H1 (cell line): ENCODE measurements at regions not wholly inside any gene's neighbourhood (a gene's known extent, or its start where the extent isn't known, plus 50 kb on each side); places are given as distances from the start of the nearest gene placed in this dataset.

Experiments used
- CTCF ChIA-PET: fragments of 300-600 bp; sonication (Branson Sonifier 250); formaldehyde crosslinking; loops from one replicate; lab custom pipeline; 2021; ENCODE audit not compliant: partially characterized antibody; lab: Charles Lee
- POLR2A ChIA-PET: fragments of 300-600 bp; sonication (Branson Sonifier 250); formaldehyde crosslinking; loops from one replicate; lab custom pipeline; 2021; ENCODE audit warnings: inconsistent platforms; ENCODE audit not compliant: partially characterized antibody; lab: Charles Lee
- DNase-seq, 2 experiments: peaks; one replicate each; pipeline versions ENCODE4 v3.0.0 to v3.0.0-alpha.2; 2010 to 2022; ENCODE audit warnings: low spot score in 2 of 2, low read depth in 1 of 2, mixed read lengths in 1 of 2
- FAIRE-seq: peaks from 2 replicates; lab custom pipeline; 2011; peaks lifted over from hg19 to GRCh38; lab: Jason Lieb, UNC
- H2AFZ ChIP-seq: 2 replicates; pipeline ENCODE4 v1.8.1; 2012; ENCODE audit warnings: low read length, inconsistent platforms
- H2AK5ac ChIP-seq: 2 replicates; pipeline ENCODE4 v1.6.1; 2013; ENCODE audit warnings: low read depth, low read length
- H2BK120ac ChIP-seq: replicated peaks from 2 replicates; pipeline ENCODE3; 2013; ENCODE audit warnings: low read depth, low read length, inconsistent platforms
- H2BK12ac ChIP-seq: 2 replicates; pipeline ENCODE4 v1.6.1; 2013; ENCODE audit warnings: low read depth, low read length
- H2BK15ac ChIP-seq: 2 replicates; pipeline ENCODE4 v1.6.1; 2013; ENCODE audit warnings: low read length
- H2BK20ac ChIP-seq: 2 replicates; pipeline ENCODE4 v1.6.1; 2013; ENCODE audit warnings: low read length
- H2BK5ac ChIP-seq: 2 replicates; pipeline ENCODE4 v1.6.1; 2013; ENCODE audit warnings: low read depth, low read length
- H3K14ac ChIP-seq: 2 replicates; pipeline ENCODE4 v1.6.1; 2013; ENCODE audit warnings: inconsistent platforms; ENCODE audit not compliant: insufficient read length
- H3K18ac ChIP-seq: 2 replicates; pipeline ENCODE4 v1.6.1; 2013; ENCODE audit warnings: low read length; ENCODE audit errors: extremely low read depth
- H3K23ac ChIP-seq: 2 replicates; pipeline ENCODE4 v1.6.1; 2013; ENCODE audit warnings: inconsistent platforms; ENCODE audit not compliant: insufficient read length
- H3K23me2 ChIP-seq: 2 replicates; pipeline ENCODE4 v1.6.1; 2013; ENCODE audit warnings: low read depth, low read length
- H3K27ac ChIP-seq: 2 replicates; pipeline ENCODE4 v1.6.1; 2011; ENCODE audit warnings: low read depth, low read length, inconsistent platforms
- H3K27me3 ChIP-seq, 4 experiments: replicated peaks in 1 of 4; 1 replicate in 1 of 4; 2 replicates in 3 of 4; pipeline versions ENCODE4 v1.6.1 to v1.8.1; 2011 to 2013; ENCODE audit warnings: low read length in 3 of 4, mild to moderate bottlenecking in 3 of 4, inconsistent platforms in 2 of 4, mixed read lengths in 2 of 4, moderate library complexity in 1 of 4; ENCODE audit not compliant: control insufficient read depth in 3 of 4, insufficient read depth in 3 of 4; ENCODE audit errors: extremely low read depth in 1 of 4
- H3K36me3 ChIP-seq, 4 experiments: 2 replicates each; pipeline versions ENCODE4 v1.6.1 to v1.8.1; 2011 to 2013; ENCODE audit warnings: mild to moderate bottlenecking in 4 of 4, low read length in 3 of 4, moderate library complexity in 2 of 4, control low read depth in 1 of 4, inconsistent platforms in 1 of 4; ENCODE audit not compliant: insufficient read depth in 4 of 4, control insufficient read depth in 2 of 4
- H3K4ac ChIP-seq: replicated peaks from 2 replicates; pipeline ENCODE3; 2013; ENCODE audit warnings: low read length, low read depth, mixed read lengths, inconsistent platforms; ENCODE audit not compliant: insufficient read length
- H3K4me1 ChIP-seq, 4 experiments: replicated peaks in 1 of 4; 1 replicate in 1 of 4; 2 replicates in 3 of 4; pipeline versions ENCODE4 v1.6.1 to v1.8.1; 2011 to 2013; ENCODE audit warnings: low read length in 3 of 4, inconsistent platforms in 2 of 4, mixed read lengths in 1 of 4; ENCODE audit not compliant: insufficient read depth in 4 of 4, control insufficient read depth in 3 of 4
- H3K4me2 ChIP-seq, 2 experiments: 2 replicates each; pipeline versions ENCODE4 v1.6.1 to v1.8.1; 2011 to 2013; ENCODE audit warnings: low read depth in 2 of 2, low read length in 2 of 2, control low read depth in 1 of 2, inconsistent platforms in 1 of 2, mild to moderate bottlenecking in 1 of 2; ENCODE audit not compliant: insufficient read depth in 1 of 2
- H3K4me3 ChIP-seq, 4 experiments: fragments of 200-600, 300-600 bp in 1 of 4; sonication (generic), shearing (Covaris generic), sonication (Bioruptor Twin) in 1 of 4; 2 replicates each; pipeline versions ENCODE4 v1.5.1 to v1.8.1; 2011 to 2016; ENCODE audit warnings: low read length in 4 of 4, low read depth in 3 of 4, control low read depth in 2 of 4, inconsistent platforms in 2 of 4, mild to moderate bottlenecking in 2 of 4, mixed read lengths in 1 of 4, moderate library complexity in 1 of 4; ENCODE audit not compliant: insufficient read depth in 2 of 4; ENCODE audit errors: extremely low read depth in 1 of 4
- H3K56ac ChIP-seq: replicated peaks from 2 replicates; pipeline ENCODE3; 2013; ENCODE audit warnings: low read depth, mild to moderate bottlenecking, mixed read lengths, low read length, inconsistent platforms; ENCODE audit not compliant: insufficient read length
- H3K79me1 ChIP-seq: 2 replicates; pipeline ENCODE4 v1.6.1; 2013; ENCODE audit warnings: low read depth, low read length, control low read depth
- H3K79me2 ChIP-seq, 2 experiments: 2 replicates each; pipeline versions ENCODE4 v1.6.1 to v1.8.1; 2012 to 2013; ENCODE audit warnings: low read length in 2 of 2, mild to moderate bottlenecking in 2 of 2, inconsistent platforms in 1 of 2; ENCODE audit not compliant: insufficient read depth in 2 of 2, control insufficient read depth in 1 of 2
- H3K9ac ChIP-seq, 4 experiments: replicated peaks in 1 of 4; 1 replicate in 1 of 4; 2 replicates in 3 of 4; pipeline versions ENCODE4 v1.6.1 to v1.8.1; 2011 to 2013; ENCODE audit warnings: low read depth in 3 of 4, low read length in 3 of 4, control low read depth in 2 of 4, mild to moderate bottlenecking in 2 of 4, moderate library complexity in 2 of 4, inconsistent platforms in 1 of 4; ENCODE audit errors: extremely low read depth in 1 of 4
- H3K9me3 ChIP-seq, 2 experiments: 2 replicates each; pipeline versions ENCODE4 v1.6.1 to v1.8.1; 2012 to 2013; ENCODE audit warnings: mild to moderate bottlenecking in 2 of 2, moderate library complexity in 2 of 2, control low read depth in 1 of 2, inconsistent platforms in 1 of 2, low read depth in 1 of 2, low read length in 1 of 2, mixed read lengths in 1 of 2; ENCODE audit not compliant: insufficient read depth in 2 of 2
- H4K20me1 ChIP-seq, 2 experiments: replicated peaks in 1 of 2; 2 replicates each; pipeline versions ENCODE3 to v1.8.1; 2011 to 2013; ENCODE audit warnings: inconsistent platforms in 2 of 2, low read length in 2 of 2, mild to moderate bottlenecking in 1 of 2; ENCODE audit not compliant: insufficient read depth in 2 of 2, control insufficient read depth in 1 of 2
- H4K5ac ChIP-seq: 2 replicates; pipeline ENCODE4 v1.6.1; 2013; ENCODE audit warnings: low read length, low read depth, mixed read lengths, inconsistent platforms; ENCODE audit not compliant: insufficient read length
- H4K8ac ChIP-seq: 2 replicates; pipeline ENCODE4 v1.8.0; 2013; ENCODE audit warnings: mild to moderate bottlenecking, moderate library complexity, low read length, inconsistent platforms; ENCODE audit not compliant: insufficient read depth; ENCODE audit errors: extremely low read depth
- H4K91ac ChIP-seq: replicated peaks from 2 replicates; pipeline ENCODE3; 2013; ENCODE audit warnings: low read length, mixed read lengths, inconsistent platforms; ENCODE audit not compliant: insufficient read length
- ATF2 ChIP-seq: IDR thresholded peaks from 2 replicates; pipeline ENCODE4 v1.6.1; 2012; ENCODE audit warnings: low read length, inconsistent platforms
- CTBP2 ChIP-seq: IDR thresholded peaks from 2 replicates; pipeline ENCODE4 v1.7.0; 2011; ENCODE audit warnings: borderline replicate concordance, mild to moderate bottlenecking, moderate library complexity, mixed read lengths, low read length; ENCODE audit not compliant: insufficient read depth, insufficient read length
- GTF2F1 ChIP-seq: IDR thresholded peaks from 2 replicates; pipeline ENCODE4 v1.6.1; 2012; ENCODE audit warnings: low read depth, low read length, improper control_type of control experiment, borderline replicate concordance
- HDAC2 ChIP-seq, 2 experiments: fragments of 300-600 bp in 1 of 2; sonication (generic) in 1 of 2; IDR thresholded peaks; 2 replicates each; pipeline ENCODE4 v1.6.1; 2011 to 2012; ENCODE audit warnings: low read depth in 2 of 2, low read length in 2 of 2, mild to moderate bottlenecking in 2 of 2, moderate library complexity in 2 of 2, borderline replicate concordance in 1 of 2, inconsistent platforms in 1 of 2
- KDM4A ChIP-seq: IDR thresholded peaks from one replicate; pipeline ENCODE4 v1.7.1; 2012; ENCODE audit warnings: low read depth, mild to moderate bottlenecking, moderate library complexity, low read length, inconsistent platforms; ENCODE audit not compliant: severe bottlenecking
- MAX ChIP-seq: IDR thresholded peaks from 2 replicates; pipeline ENCODE4 v1.6.1; 2012; ENCODE audit warnings: inconsistent platforms
- NANOG ChIP-seq: IDR thresholded peaks from 2 replicates; pipeline ENCODE4 v1.6.1; 2011; ENCODE audit warnings: low read length, low read depth, mild to moderate bottlenecking, inconsistent platforms; ENCODE audit not compliant: insufficient read depth, poor library complexity, severe bottlenecking
- RBBP5 ChIP-seq: IDR thresholded peaks from 2 replicates; pipeline ENCODE4 v1.7.1; 2012; ENCODE audit warnings: low read depth, mild to moderate bottlenecking, inconsistent platforms, low read length, moderate library complexity, borderline replicate concordance
- SIX5 ChIP-seq: IDR thresholded peaks from 2 replicates; pipeline ENCODE4 v1.6.1; 2011; ENCODE audit warnings: mild to moderate bottlenecking, low read depth, low read length
- SP2 ChIP-seq: IDR thresholded peaks from 2 replicates; pipeline ENCODE4 v1.6.1; 2012; ENCODE audit warnings: mild to moderate bottlenecking, low read length, inconsistent platforms
- SRF ChIP-seq: IDR thresholded peaks from 2 replicates; pipeline ENCODE4 v1.6.1; 2011; ENCODE audit warnings: mild to moderate bottlenecking, low read depth, low read length, moderate library complexity
- WGBS, 2 experiments: shearing (Covaris generic) in 1 of 2; methylation state at CpG; one replicate each; pipeline versions ENCODE4 v1.1.6 to v1.1.7; 2013 to 2015; ENCODE audit warnings: low lambda C conversion rate in 2 of 2, mixed read lengths in 2 of 2, inconsistent platforms in 1 of 2, low coverage in 1 of 2, missing lambda C conversion rate in 1 of 2; ENCODE audit not compliant: insufficient replicate concordance in 2 of 2, insufficient coverage in 1 of 2, insufficient read length in 1 of 2; ENCODE audit errors: extremely low coverage in 1 of 2, missing lambda C conversion rate in 1 of 2; 5-methylcytosine and 5-hydroxymethylcytosine counted together

GRCh38 chr5:125375143-125375542, 628.7 kb upstream of the ZNF608 start:
- Histone ChIP-seq H2BK5ac (no peak overlapping the region), H3K23me2 (no peaks in the 10 kb centered on the region), H3K27me3 (no peaks in the 10 kb centered on the region), H3K56ac (no peak overlapping the region), H4K8ac (no peak overlapping the region), H3K9me3 (no peaks in the 10 kb centered on the region), H3K18ac (no peak overlapping the region), H4K20me1 (no peaks in the 10 kb centered on the region), H2BK120ac (no peak overlapping the region), H3K4ac (no peak overlapping the region), H2AFZ (no peak overlapping the region), H3K14ac (no peak overlapping the region), H3K9ac (no peak overlapping the region), H4K91ac (no peak overlapping the region), H2BK20ac (no peak overlapping the region), H3K4me1 (peaks cover 2 to 19% (median 9%) of the 10 kb centered on the region in 4 experiments; a peak in 4 of 7 replicates), H4K5ac (no peak overlapping the region), H3K27ac (no peak overlapping the region), H2BK15ac (no peak overlapping the region), H3K4me2 (no peak overlapping the region), H3K79me2 (no peaks in the 10 kb centered on the region), H3K23ac (no peak overlapping the region), H3K4me3 (no peak overlapping the region), H2BK12ac (no peak overlapping the region), H3K36me3 (no peaks in the 10 kb centered on the region), H3K79me1 (no peaks in the 10 kb centered on the region), H2AK5ac (no peak overlapping the region)
- DNase-seq (no peak), FAIRE-seq (no peak)
- 90% methylated on average over 1 of the region's 1 CpG; no CpG with 5 or more reads in 1 of the 2 experiments for WGBS, 2 experiments
- POLR2A ChIA-PET: no interaction called here
- CTCF ChIA-PET: interaction anchor here (0.8 kb wide), 1 partner anchor 98 kb away, joined by 4 read pairs; no protein-coding TSS in a partner anchor
- TF ChIP-seq KDM4A (no peak), MAX (no peak), NANOG (no peak), CTBP2 (no peak), SRF (no peak), RBBP5 (no peak), SIX5 (no peak), HDAC2 (IDR thresholded peaks at IDR 0.05; ENCODE audit: borderline replicate concordance in 1 of 2, low read depth in 2 of 2, low read length in 2 of 2) (no peak), ATF2 (no peak), GTF2F1 (no peak), SP2 (no peak)
